Astrocyte (in vitro differentiated cells and primary cell): ENCODE measurements at regions not wholly inside any gene's neighbourhood (a gene's known extent, or its start where the extent isn't known, plus 50 kb on each side); places are given as distances from the start of the nearest gene placed in this dataset.

Source experiments
- DNase-seq: peaks from one replicate; pipeline ENCODE4 v3.0.0-alpha.2; 2010; ENCODE audit warnings: low read depth
- FAIRE-seq: peaks from 2 replicates; lab custom pipeline; 2011; peaks lifted over from hg19 to GRCh38; lab: Jason Lieb, UNC
- H2AFZ ChIP-seq: 2 replicates; pipeline ENCODE4 v1.6.0; 2012; ENCODE audit warnings: low read depth, low read length, inconsistent platforms
- H3K27ac ChIP-seq: 2 replicates; pipeline ENCODE4 v1.5.1; 2011; ENCODE audit warnings: low read depth, low read length, inconsistent platforms
- H3K27me3 ChIP-seq: 2 replicates; pipeline ENCODE4 v1.6.0; 2011; ENCODE audit warnings: low read length, inconsistent platforms; ENCODE audit not compliant: insufficient read depth
- H3K36me3 ChIP-seq: 2 replicates; pipeline ENCODE4 v1.5.1; 2011; ENCODE audit warnings: low read length, inconsistent platforms; ENCODE audit not compliant: insufficient read depth
- H3K4me1 ChIP-seq: 2 replicates; pipeline ENCODE4 v1.5.1; 2011; ENCODE audit warnings: low read length, inconsistent platforms; ENCODE audit not compliant: insufficient read depth
- H3K4me2 ChIP-seq: 2 replicates; pipeline ENCODE4 v1.6.0; 2012; ENCODE audit warnings: low read length, inconsistent platforms
- H3K4me3 ChIP-seq: 2 replicates; pipeline ENCODE4 v1.5.1; 2011; ENCODE audit warnings: low read depth, mild to moderate bottlenecking, low read length, inconsistent platforms; ENCODE audit not compliant: insufficient read depth
- H3K79me2 ChIP-seq: 2 replicates; pipeline ENCODE4 v1.6.0; 2012; ENCODE audit warnings: mild to moderate bottlenecking, low read length, inconsistent platforms; ENCODE audit not compliant: insufficient read depth
- H3K9ac ChIP-seq: 2 replicates; pipeline ENCODE4 v1.6.0; 2012; ENCODE audit warnings: mild to moderate bottlenecking, low read length, inconsistent platforms
- H3K9me3 ChIP-seq: 2 replicates; pipeline ENCODE4 v1.5.1; 2012; ENCODE audit warnings: low read depth, mild to moderate bottlenecking, low read length, inconsistent platforms; ENCODE audit not compliant: insufficient read depth
- H4K20me1 ChIP-seq: 2 replicates; pipeline ENCODE4 v1.6.0; 2012; ENCODE audit warnings: low read length, inconsistent platforms; ENCODE audit not compliant: insufficient read depth
- H3K27ac Mint-ChIP-seq: one replicate; pipeline ENCODE4 v1.8.0; 2021; ENCODE audit warnings: mild to moderate bottlenecking, mixed read lengths; ENCODE audit not compliant: unreplicated experiment
- H3K27me3 Mint-ChIP-seq: one replicate; pipeline ENCODE4 v1.8.0; 2021; ENCODE audit warnings: low read depth, mixed read lengths; ENCODE audit not compliant: unreplicated experiment
- H3K36me3 Mint-ChIP-seq: one replicate; pipeline ENCODE4 v1.8.0; 2021; ENCODE audit warnings: low read depth, mixed read lengths; ENCODE audit not compliant: unreplicated experiment
- H3K4me1 Mint-ChIP-seq: one replicate; pipeline ENCODE4 v1.8.0; 2021; ENCODE audit warnings: low read depth, mixed read lengths; ENCODE audit not compliant: unreplicated experiment
- H3K4me3 Mint-ChIP-seq: one replicate; pipeline ENCODE4 v1.8.0; 2021; ENCODE audit warnings: mild to moderate bottlenecking, moderate library complexity, mixed read lengths; ENCODE audit not compliant: unreplicated experiment
- H3K9me3 Mint-ChIP-seq: one replicate; pipeline ENCODE4 v1.8.0; 2021; ENCODE audit warnings: mild to moderate bottlenecking, mixed read lengths; ENCODE audit not compliant: unreplicated experiment
- CTCF ChIP-seq: IDR thresholded peaks from 2 replicates; pipeline ENCODE4 v1.5.1; 2011; ENCODE audit warnings: low read depth, mild to moderate bottlenecking, inconsistent platforms, low read length, moderate library complexity; ENCODE audit not compliant: insufficient read depth
- EZH2 ChIP-seq: IDR thresholded peaks from 2 replicates; pipeline ENCODE4 v1.6.1; 2012; ENCODE audit warnings: mild to moderate bottlenecking, low read length, inconsistent platforms; ENCODE audit not compliant: insufficient read depth

GRCh38 chr15:88982304-88982945 is 69.2 kb upstream of the MFGE8 start:
- Mint-ChIP-seq H3K4me3 (no peak overlapping the region), H3K4me1 (peaks cover 4% of the 10 kb centered on the region), H3K27me3 (no peaks in the 10 kb centered on the region), H3K9me3 (no peaks in the 10 kb centered on the region), H3K27ac (no peak overlapping the region), H3K36me3 (no peaks in the 10 kb centered on the region)
- DNase-seq (peak; percentile 78), FAIRE-seq (no peak)
- Histone ChIP-seq H3K36me3 (no peaks in the 10 kb centered on the region), H4K20me1 (no peaks in the 10 kb centered on the region), H3K4me2 (peak overlapping the region; percentile 13), H3K4me1 (peaks cover 15% of the 10 kb centered on the region), H3K27ac (peak overlapping the region; percentile 56), H3K9ac (peak overlapping the region; percentile 6), H2AFZ (no peak overlapping the region), H3K4me3 (no peak overlapping the region), H3K9me3 (no peaks in the 10 kb centered on the region), H3K79me2 (no peaks in the 10 kb centered on the region), H3K27me3 (no peaks in the 10 kb centered on the region)
- no peak for TF ChIP-seq EZH2
- TF ChIP-seq CTCF = no peak

- no peaks in the 10 kb centered on the region for H3K36me3 ChIP-seq
- no peaks in the 10 kb centered on the region for H3K79me2 ChIP-seq
- no peaks in the 10 kb centered on the region for H3K27me3 ChIP-seq
- TF ChIP-seq CTCF = no peak
- no peak for TF ChIP-seq EZH2
- peak overlapping the region; percentile 4 for H3K27ac ChIP-seq
- no peaks in the 10 kb centered on the region for H4K20me1 ChIP-seq
- H2AFZ ChIP-seq = no peak overlapping the region
- no peak for DNase-seq
- FAIRE-seq = no peak
- H3K4me1 Mint-ChIP-seq = peaks cover 9% of the 10 kb centered on the region
- H3K4me3 Mint-ChIP-seq = no peak overlapping the region
- H3K36me3 Mint-ChIP-seq = no peaks in the 10 kb centered on the region
- peak overlapping the region; percentile 13 for H3K4me2 ChIP-seq
- no peaks in the 10 kb centered on the region for H3K27me3 Mint-ChIP-seq
- no peak overlapping the region for H3K4me3 ChIP-seq
- no peaks in the 10 kb centered on the region for H3K9me3 Mint-ChIP-seq
- no peaks in the 10 kb centered on the region for H3K9me3 ChIP-seq
- no peak overlapping the region for H3K27ac Mint-ChIP-seq
- H3K4me1 ChIP-seq = peaks cover 19% of the 10 kb centered on the region
- H3K9ac ChIP-seq = peak overlapping the region; percentile 6
These were observed 69.8 kb upstream of the MFGE8 start for GRCh38 chr15:88982946-88983342.

- H3K4me3 ChIP-seq = no peak overlapping the region
- H3K27ac ChIP-seq = no peak overlapping the region
- H3K4me1 Mint-ChIP-seq = peaks cover 17% of the 10 kb centered on the region
- no peaks in the 10 kb centered on the region for H3K79me2 ChIP-seq
- H2AFZ ChIP-seq = no peak overlapping the region
- no peak overlapping the region for H3K4me2 ChIP-seq
- H3K27me3 Mint-ChIP-seq = no peaks in the 10 kb centered on the region
- no peak overlapping the region for H3K27ac Mint-ChIP-seq
- no peak overlapping the region for H3K9ac ChIP-seq
- FAIRE-seq (no peak), DNase-seq (no peak)
- no peaks in the 10 kb centered on the region for H3K9me3 ChIP-seq
- no peak overlapping the region for H3K4me3 Mint-ChIP-seq
- H3K4me1 ChIP-seq = peaks cover 29% of the 10 kb centered on the region
- H3K9me3 Mint-ChIP-seq = no peaks in the 10 kb centered on the region
- H3K27me3 ChIP-seq = no peaks in the 10 kb centered on the region
- TF ChIP-seq CTCF (no peak), EZH2 (no peak)
- no peaks in the 10 kb centered on the region for H3K36me3 Mint-ChIP-seq
- no peaks in the 10 kb centered on the region for H4K20me1 ChIP-seq
- no peaks in the 10 kb centered on the region for H3K36me3 ChIP-seq
These were observed 70.8 kb upstream of the MFGE8 start for GRCh38 chr15:88983861-88984429.
